ENCODE measurements at regions not wholly inside any gene's neighbourhood (a gene's known extent, or its start where the extent isn't known, plus 50 kb on each side); places are given as distances from the start of the nearest gene placed in this dataset.

DNA sequence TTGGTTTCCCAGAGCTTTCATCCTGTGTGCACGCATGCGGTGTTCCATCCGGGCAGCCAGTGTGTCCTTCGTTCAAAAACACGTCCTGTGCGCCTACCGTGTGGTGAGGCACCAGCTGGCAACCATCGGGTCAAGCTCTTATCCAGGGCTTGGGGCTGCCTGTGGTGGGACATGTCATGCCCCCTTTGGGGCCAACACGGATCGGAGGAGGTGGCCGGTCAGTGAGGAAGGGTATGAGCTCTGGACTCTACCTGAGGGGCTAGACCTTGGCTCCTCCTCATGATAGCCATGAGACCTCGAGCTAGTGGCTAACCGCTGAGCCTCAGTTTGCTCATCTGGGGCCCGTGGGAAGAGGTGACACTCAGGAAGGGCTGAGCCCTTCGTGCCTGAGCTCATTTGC, 158.5 kb upstream of the PMEPA1 start:
- no peak for DNase-seq

DNA sequence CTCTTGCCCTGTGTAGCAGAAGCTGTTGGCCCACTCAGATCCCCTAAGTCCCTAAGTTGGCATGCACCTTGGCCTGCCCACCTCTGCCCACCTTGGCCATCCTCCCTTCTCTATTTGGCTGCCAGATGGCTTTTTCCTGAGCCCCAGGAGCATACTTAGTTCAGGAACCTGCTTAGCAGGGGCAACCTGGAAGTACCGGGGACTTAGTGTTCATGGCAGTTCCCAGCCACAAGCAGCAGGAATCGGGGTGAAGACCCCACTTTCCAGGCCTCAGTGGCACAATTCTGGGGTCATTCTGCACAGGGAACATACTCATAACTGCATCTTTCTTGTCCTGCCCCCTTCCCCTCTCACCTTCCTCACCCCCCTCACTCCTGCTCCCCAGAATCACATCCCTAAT, 158.0 kb upstream of the PMEPA1 start:
- no peak for DNase-seq

DNA sequence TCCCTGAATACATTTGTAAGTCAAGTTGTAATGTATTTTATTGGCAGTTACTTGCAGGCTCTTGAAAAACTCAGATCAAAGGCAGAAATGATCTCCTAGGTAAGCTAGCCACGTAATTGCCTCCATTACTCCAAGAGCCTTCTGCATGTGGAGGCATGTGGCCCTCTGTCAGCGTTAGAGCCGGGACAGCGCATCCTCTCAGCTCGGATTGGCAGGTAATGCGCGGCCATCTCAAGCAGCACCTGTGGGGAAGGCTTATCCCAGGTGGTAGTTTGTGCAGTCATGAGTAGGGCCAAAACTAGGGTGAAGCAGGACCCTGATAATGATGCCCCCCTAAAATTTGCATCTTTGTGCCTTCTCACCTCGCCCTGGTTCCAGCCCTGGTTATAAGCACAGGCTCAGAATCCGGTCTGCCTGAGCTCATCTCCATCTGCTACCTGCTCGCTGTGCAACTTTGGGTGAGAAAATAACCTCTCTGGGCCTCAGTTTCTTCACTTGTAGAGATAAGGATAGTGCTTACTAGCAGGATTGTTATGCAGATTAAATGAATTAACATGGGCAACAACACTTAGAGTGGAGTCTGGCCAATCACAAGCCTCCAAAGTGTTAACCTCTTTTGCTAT, 157.5 kb upstream of the PMEPA1 start:
- DNase-seq = no peak

DNA sequence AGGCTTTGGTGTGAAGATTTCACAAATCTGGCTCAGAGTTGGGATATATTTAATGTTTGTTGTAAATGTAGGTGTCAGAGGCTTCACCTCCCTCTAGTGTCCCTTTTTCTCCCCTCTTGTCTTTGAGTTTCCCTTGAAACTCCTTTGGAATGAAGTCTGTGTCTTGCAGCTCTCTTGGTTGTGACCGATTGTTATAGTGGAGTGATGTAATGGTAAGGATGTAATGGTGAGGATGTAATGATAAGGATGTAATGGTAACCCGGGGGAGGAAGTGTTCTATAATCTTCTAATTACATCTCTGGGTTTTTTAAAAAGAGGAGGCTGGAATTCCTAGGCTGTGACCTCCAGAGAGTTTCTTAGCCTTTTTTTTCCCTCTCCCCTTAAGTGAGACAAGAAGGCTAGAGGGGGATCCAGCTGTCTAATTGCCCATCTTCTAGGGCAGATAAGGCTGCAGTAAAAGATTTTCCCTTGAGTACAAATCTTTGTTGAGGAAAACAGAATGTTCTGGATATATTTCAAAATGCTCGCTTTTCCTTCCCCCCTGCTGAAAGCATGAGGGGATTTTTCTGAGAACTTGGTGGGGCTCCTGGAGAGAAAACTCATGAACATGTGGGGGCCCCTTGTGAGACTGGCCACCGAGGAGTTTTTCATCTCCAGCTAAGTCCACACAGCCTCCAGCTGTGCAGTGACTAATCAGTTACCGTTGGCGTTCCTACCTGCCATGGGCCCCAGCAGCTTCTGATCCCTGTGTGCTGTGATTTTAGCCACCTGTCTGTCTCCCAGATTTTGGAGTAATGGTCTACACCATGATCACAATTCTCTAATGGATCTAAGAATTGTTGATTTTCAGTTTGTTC, 156.7 kb upstream of the PMEPA1 start:
- DNase-seq = no peak

DNA sequence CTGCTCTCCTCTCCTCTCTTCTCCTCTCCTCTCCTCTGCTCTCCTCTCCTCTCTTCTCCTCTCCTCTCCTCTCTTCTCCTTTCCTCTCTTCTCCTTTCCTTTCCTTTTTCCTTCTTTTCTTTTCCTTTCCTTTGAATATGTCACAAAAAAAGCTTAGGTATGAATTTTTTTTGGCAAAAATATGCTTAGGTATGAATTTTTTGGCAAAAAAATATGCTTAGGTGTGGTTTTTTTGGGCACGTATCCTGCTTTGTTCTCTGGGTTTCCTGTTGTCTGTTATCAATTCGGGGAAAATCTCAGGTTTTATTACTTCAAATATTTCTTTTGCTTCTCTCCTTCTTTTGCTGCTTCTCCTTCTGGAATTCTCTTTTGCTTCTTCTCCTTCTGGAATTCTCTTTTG, 155.5 kb upstream of the PMEPA1 start:
- DNase-seq = no peak

DNA sequence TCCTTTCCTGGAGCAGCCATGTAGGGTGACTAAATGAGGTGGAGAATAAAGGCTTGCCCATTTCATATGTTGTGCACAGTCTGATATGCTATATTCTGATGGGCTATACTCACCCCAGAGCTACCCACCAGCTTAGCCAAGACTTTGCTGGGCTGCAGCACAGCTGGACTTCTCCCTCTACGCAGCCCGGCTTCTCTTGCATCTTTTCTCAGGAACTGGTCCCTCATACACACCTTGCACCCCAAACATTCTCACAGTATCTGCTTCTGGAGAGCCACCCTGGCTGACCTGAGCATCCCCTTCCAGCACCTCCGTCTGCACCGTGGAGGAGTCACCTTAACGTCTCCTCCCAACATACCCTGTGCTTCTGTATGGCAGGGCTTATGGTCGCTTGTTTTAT, 150.8 kb upstream of the PMEPA1 start:
- no peak for DNase-seq

DNA sequence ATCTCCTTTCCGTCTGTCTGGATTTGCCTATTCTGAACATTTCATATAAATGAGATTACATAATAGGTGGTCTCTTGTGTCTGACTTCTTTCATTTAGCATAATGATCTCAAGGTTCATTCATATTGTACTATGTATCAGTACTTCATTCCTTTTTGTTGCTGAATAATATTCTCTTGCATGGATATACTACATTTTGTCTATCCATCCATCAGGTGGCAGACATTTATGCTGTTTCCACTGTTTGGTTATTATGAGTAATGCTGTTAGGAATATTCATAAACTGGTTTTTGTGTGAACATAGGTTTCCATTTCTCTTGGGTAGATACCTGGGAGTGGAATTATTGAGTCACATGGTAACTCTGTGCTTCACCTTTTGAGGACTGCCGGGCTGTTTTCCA, 148.2 kb upstream of the PMEPA1 start:
- no peak for DNase-seq

DNA sequence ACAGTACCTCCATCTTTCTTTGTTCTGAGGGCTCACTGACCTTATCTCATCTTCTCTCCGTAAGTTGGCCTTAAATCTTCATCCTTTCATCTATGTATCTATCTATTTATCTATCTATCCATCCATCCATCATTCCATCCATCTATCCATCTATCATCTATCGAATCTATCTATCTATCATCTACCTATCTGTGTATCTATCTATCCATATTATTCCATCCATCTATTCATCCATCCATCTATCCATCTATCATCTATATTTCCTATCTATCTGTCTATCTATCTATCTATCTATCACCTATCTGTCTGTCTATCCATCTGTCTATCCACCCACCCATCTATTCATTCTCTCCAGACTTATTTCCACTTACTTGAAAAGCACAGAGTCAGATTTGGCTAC, 147.3 kb upstream of the PMEPA1 start:
- no peak for DNase-seq

DNA sequence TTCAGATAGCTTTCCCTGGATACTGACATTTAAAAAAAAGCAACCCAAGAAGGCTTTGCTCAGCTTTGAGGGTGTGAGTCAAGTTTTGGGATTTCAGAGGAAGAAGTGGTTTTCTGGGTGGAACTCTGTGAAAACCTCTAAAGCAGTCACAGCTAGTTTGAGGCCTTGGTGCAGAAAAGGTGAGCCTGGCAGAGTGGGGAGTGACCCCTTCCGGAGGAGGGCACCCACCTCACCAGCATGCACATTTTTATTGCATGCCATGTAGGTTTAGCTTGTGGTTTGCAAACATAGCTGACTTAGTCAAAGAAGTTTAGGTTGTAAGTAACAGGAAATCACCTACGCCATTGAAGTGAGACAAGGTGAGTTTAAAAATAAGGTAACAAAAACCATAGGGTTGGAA, 146.8 kb upstream of the PMEPA1 start:
- no peak for DNase-seq

DNA sequence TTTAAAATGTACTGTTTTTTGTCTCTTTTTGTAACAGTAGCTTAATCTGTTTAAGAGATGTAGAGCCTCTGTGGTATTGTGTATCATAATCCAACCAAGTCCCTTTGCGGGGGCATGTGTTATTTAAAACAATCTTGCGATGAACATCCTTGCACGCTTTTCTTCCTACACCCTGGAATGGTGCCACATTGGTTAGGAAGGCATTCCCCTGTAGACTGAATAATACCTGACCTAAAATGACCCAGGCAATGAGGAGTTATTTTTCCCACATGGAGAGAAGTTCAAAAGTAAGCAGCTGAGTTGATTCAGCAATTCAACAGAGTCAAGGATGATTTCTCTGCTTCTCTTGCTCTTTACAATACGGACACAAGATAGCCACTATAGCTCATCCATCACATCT, 142.0 kb upstream of the PMEPA1 start:
- no peak for DNase-seq

DNA sequence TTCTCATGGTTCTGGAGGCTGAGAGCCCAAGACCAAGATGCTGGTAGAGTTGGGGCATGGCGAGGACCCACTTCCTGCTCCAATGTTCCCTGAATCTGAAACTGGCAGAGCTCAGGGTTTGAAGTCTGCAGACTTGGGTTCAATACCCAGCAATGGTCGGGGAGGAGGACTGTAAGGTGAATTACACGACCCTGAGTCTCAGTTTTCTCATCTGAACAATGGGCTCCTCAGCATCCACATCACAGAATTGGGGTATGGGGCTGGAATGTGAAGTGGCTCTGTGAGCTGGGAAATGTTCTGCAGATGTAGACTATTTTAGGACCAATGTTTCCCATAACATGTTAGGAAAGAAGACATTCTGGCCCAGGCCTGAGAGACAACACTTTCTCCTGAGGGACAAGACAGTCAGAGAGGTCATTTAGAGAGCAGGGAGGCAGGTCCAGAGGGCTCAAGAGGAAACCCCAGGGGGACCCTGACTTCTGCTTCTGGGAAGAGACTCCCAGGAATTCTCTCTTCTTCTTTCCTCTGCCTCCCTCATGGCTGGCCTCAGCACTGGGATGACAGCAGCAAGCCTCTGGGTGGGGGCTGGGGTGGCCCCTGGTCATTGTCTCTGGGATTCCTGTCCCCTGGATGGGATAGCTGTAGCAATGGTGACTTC, 141.3 kb upstream of the PMEPA1 start:
- no peak for DNase-seq

DNA sequence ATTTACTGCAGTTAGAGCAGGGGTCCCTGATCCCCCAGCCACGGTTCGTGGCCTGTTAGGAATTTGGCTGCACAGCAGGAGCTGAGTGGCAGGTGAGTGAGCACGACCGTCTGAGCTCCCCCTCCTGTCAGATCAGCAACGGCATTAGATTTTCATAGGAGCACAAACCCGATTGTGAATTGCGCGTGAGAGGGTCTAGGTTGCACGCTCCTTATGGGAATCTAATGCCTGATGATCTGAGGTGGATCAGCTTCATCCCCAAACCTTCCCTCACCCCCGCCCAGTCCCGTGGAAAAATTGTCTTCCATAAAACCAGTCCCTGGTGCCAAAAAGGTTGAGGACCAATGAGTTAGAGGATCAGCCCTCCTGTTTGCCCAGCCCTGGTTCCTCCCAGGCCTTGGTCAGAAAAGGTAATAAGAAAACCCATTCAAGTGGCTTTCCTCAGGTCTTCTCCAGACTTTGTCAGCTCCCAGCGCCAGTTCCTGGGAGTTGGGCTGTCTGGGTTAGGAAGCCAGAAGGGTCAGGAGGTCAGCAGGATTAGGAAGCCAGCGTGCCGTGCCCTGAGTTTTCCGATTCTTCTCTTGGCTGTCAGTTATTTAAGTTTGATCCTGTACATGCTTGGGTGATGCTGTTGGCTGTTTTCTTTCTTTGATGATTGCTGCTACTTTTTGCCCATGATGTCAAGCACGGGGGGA, 139.9 kb upstream of the PMEPA1 start:
- DNase-seq = no peak

DNA sequence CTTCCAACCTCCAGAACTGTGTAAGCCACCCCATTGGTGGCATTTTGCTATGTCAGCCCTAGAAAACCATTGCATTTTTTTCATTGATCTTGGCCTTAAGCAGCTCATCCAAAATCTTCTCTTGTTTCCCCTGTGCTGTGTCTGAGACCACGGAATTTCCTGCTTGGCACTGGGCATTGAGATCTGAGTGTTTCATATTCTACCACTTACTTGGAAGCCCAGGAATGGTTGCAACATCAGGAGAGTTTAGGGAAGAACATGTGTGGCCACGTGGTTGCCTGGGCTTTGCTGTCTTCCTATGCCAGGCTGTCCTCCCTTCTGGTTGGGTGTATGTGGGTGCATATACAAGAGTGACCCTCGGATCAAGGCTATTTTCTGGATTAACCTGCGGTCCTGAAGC, 139.3 kb upstream of the PMEPA1 start:
- DNase-seq = no peak

DNA sequence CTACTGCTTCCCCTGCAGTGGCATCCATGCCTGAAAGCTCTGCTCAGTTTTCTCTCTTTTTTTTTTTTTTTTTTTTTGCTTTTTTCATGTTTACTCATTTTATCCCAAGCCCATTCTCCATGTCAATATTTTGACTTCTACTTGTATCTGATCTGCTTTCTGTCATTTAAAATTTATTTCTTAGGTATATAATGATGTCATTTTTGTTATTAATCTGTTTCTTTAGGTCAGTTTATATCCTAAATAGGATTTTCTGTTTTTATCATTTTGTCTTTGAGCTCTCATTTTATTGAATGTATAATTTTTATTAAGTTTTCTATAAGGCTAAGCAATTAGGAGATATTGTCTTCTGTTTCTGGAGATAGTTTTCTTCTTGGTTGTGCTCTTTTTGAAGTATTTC, 138.5 kb upstream of the PMEPA1 start:
- DNase-seq = no peak

DNA sequence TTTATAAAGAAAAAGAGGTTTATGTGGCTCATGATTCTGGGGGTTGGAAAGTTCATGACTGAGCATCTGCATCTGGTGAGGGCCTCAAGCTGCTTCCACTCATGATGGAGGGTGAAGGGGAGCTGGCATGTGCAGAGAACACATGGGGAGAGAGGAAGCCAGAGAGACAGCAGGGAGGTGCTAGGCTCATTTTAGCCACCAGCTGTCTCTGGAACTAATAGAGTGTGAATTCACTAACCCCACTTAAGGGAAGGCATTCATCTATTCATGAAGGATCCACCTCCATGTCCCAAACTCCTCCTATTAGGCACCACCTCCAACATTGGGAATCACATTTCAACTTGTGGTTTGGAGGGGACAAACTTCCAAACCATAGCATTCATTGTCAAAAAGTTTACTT, 137.3 kb upstream of the PMEPA1 start:
- no peak for DNase-seq

DNA sequence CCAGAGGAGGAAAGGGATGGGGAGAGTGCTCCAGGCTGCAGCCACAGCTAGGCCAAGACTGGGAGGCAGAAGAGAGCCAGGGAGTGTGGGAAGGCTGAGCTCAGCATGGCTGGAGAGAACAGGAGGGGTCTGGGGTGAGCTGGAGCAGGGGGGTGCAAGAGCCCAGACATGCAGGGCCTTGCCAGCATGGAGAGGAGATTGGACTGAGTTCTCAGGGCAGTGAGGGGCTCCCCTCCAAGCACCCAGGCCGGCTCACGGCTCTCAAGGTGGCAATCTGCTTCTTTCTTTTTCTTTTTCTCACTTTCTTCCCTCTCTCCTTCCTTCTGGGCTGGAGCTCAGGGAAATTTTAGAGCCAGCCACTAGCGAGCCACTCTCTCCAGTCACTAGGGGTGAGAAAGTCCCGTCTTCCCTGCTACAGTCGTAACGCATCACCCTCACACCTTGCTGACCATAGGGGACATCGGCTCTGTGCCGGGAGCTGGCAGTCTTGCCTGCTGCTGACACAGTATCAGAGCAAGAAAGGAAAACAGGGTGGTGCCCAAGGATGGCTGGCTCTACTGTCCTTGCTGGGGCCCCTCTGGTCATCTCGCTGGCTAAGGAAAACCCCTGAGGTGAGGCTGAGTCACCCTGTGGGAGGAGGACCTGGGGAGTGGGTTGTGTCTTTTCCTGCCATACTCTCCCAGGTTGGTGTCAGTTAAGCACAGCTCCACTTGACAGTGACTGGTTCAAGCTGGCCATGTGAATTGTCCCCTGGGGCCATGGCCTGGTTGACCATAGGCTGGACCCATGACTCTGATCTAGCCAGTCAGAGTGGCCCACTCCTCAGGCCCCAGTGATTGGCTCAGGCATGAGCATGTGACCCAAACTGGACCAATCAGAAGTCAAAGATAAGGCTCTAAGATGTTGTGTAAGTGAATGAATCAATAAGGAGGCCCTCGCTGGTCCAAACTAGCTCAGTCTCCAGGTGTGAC, 135.1 kb upstream of the PMEPA1 start:
- no peak for DNase-seq

DNA sequence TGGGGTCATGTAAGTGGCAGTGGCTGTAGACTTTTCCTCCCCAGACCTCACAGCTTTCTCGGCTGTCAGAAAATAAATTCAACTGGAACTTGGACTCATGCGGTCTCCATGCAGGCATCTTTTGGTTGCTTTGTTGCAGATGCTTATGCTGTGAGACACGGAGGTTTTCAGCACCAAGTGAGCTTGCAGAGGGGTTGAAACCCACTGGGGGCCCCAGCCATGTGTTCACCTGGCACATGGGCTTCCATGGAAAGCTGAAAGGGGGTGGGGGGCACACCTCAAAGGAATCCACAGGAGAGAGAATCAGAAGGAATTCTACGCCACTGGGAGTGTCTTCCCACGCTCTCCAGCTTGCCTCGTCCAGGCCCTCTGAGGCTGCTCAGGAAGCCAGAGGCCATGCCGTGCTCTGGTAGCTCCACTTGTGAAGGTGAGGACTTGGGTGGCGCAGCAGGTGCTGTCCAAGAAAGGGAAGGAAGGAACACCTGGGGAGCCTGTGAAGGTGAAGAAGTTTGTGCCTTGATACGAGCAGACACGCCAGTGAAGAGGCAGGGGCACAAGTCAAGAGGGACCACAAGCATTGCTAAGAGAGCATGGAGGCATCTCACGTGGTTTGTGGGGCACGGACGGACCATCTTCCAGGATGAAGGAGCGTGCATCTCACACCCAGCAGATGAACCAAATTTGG, 134.3 kb upstream of the PMEPA1 start:
- DNase-seq = no peak

DNA sequence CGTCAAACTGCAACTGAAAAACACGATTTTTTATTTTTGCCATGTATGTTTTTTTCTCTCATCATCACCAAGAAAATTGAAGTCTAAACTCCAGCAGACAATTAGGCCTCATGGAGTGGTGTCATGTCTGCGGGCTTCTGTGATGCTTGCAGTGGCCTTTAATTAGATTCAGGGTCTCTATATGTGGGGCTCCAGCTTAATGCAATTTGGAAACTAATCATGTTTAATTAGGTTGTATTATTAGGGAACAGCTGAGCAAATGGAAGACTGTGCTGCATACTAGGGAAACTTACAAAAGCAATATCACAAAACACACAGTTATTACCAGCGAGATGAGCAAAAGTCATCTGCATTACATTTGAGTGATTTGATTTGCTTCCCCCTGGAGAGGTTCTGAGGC, 132.9 kb upstream of the PMEPA1 start:
- DNase-seq = no peak

DNA sequence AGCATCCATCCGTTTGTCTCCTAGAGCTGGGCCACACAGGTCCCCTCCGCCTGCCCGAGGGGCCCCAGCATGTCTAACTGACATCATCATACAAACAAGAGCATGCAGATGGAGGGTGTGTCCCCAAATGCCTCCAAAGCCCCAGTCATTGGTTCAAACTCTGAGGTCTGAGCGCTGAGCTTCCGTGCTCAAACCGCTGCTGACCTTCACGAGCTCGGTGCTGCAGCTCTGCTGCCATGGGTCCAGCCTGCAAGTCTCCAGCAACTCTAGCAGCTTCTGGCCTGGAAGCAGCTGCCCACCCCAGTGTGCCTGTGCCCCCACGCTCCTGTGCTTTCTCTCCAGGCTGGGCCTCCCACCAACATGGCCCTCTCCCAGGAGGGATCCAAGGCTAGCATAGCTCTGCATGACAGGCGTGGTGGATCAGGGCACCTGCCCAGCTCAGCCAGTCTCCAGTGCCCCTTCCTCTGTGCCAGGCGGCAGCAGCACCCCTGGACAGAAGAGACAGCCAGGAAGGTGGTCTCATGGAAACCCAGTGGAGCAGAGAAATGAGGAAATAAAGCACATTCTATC, 131.6 kb upstream of the PMEPA1 start:
- DNase-seq = no peak

DNA sequence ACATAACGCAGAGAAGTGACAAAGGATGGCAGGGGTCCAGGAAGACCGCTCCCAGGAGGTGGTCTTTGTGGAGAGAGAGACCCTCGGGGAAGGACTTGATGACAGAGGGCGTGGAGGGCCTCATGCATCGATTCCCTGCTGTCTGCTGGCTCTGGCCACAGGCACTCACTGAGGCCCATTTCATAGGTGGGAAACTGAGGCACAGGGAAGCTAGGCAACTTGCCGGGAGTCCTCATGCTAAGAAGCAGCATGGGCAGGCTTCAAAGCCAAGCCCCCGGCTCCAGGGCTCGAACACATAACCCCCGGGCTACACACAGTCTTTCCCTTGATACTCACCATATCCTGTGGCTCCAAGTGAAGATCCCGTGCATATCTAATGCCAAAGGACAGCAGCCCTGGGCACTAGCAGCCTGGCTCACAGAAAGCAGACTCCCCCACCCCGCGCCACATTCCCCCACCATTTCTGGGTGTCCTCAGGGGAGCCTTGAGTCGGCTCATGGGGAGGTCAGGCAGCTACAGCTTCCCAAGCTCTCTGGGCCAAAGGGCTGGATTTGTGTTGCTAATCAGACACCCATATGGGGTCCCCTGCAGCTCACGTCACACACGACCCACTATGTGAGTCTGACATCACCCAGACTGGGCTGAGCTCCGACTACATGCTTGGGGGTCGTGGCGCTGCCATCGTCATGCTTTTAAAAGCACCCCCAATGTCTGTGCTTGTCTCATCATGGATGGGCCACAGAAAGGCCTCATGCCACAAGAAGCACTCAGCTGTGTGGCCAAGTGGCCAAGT, 130.9 kb upstream of the PMEPA1 start:
- no peak for DNase-seq

DNA sequence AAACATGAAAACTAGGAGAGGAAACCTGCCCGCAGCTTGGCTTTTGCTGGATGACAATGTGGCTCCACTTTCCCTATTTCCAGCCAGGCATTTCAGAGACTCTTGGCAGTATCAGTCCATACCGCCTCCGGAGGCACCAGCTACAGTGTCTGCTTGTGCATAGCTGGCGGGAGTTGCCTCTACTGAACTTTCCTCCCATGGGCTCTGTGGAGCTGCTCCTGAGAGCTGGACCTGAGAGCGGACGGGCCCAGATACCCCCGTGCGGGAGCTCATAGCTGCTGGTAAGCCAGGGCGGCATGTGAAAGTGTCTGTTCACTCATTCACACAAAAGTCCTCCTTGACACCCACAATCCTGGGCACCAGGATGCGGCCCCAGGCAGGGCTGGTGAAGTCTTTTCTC, 130.3 kb upstream of the PMEPA1 start:
- no peak for DNase-seq

All from activated CD4-positive, CD25-positive, alpha-beta regulatory T cell treated with anti-CD3 and anti-CD28 coated beads, Interleukin-2, amount 50 U/mL, for 72 hours (primary cell).